Coronary artery (tissue), 2 donors: ENCODE measurements at regions not wholly inside any gene's neighbourhood (a gene's known extent, or its start where the extent isn't known, plus 50 kb on each side); places are given as distances from the start of the nearest gene placed in this dataset.
A peak's percentile ranks its signal among the peaks of the same experiment; 100 is the strongest.

ENCODE experiments used
- DNase-seq: peaks from one replicate; pipeline ENCODE4 v3.0.0-alpha.2; 2017; ENCODE audit warnings: low spot score
- H3K27ac ChIP-seq, 2 donors: fragments of 200-600 bp; sonication (generic); one replicate each; pipeline ENCODE4 v1.5.1; 2016 to 2019
- H3K4me3 ChIP-seq: fragments of 200-600 bp; sonication (generic); 2 replicates; pipeline ENCODE4 v1.5.1; 2016; ENCODE audit warnings: mild to moderate bottlenecking, moderate library complexity
- CTCF ChIP-seq: fragments of 200-600 bp; sonication (generic); IDR thresholded peaks from one replicate; pipeline ENCODE4 v1.5.1; 2019; ENCODE audit warnings: antibody characterized with exemption

DNA sequence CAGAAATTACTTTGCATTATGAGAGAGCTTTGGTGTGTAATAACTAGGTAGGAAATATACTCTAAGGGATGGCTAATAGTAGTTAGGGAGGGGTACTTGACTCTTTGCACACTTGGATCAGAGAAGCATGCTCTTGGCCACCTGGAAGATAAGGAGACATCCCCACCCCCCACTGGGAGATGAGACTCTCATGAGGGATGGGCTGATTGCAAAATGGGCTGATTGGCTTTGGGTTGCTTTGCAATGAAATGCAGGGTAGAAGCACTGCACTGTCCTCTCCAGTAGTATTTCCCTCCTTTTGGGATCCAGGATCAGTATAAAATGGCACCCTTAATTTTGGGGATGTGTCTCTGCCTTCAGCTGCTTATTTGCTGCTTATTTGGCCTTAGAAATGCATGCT is 71.2 kb upstream of the EPS8L3 start:
- Histone ChIP-seq H3K27ac (no peak overlapping the region), H3K4me3 (no peak overlapping the region)
- no peak for DNase-seq
- no peak for TF ChIP-seq CTCF

GRCh38 chr1:109832945-109833344 is 69.2 kb upstream of the EPS8L3 start:
- no peak for DNase-seq
- Histone ChIP-seq H3K4me3 (no peak overlapping the region), H3K27ac (no peak overlapping the region)
- no peak for TF ChIP-seq CTCF

- H3K27ac ChIP-seq: no peak overlapping the region
- TF ChIP-seq CTCF: no peak
- no peak overlapping the region for H3K4me3 ChIP-seq
- no peak for DNase-seq
Measured at GRCh38 chr1:109828756-109829505, 65.2 kb upstream of the EPS8L3 start.

DNA sequence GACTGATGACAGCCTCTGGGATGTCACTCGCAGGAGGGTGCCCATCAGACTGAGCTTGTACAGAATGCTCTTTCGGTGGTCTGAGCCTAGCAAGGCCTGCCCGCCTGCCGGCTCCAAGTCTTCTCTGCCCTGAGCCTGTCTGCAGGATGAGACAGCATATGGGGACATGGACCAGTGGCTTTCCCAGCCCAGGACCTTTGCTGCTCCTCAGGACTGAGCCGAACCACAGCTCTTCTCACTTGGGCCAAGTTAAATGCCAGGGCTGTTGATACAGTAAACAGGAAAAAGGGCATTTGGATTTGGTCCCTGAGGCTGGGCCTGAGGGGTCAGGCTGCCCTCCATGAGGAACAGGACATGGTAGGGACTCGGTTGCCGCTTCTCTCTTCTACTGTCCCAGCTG is 64.3 kb upstream of the EPS8L3 start:
- TF ChIP-seq CTCF: no peak
- DNase-seq: no peak
- no peak overlapping the region for H3K4me3 ChIP-seq
- H3K27ac ChIP-seq: peak overlapping the region in 1 of 2 donors; percentile 32

GRCh38 chr1:109827466-109827865 is 63.7 kb upstream of the EPS8L3 start:
- Histone ChIP-seq H3K27ac (peak overlapping the region in 1 of 2 donors; percentile 32), H3K4me3 (no peak overlapping the region)
- no peak for DNase-seq
- no peak for TF ChIP-seq CTCF

GRCh38 chr1:109826930-109827349 is 63.2 kb upstream of the EPS8L3 start:
- DNase-seq: no peak
- peak overlapping the region in 1 of 2 donors; percentile 90 for H3K27ac ChIP-seq
- H3K4me3 ChIP-seq: no peak overlapping the region
- TF ChIP-seq CTCF: no peak

DNA sequence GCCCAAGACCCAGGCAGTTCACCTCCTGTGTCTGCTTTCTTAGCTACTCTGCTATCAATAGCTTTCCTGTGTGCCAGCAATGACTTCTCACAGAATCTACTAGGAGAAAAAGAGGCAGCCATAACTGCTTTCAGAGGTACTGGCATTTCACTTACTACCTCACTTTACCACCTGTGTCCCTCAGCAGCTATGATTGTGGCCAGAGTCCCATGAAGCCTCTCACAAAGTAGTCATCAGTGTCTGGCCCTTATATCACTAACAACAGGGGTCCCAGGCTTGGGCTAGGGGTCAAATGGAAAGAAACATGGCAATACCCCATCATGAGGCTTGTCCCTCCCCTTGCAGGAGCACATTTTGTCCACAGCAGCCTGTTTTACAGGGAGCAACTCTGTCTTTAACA is 62.7 kb upstream of the EPS8L3 start:
- no peak for TF ChIP-seq CTCF
- DNase-seq: no peak
- Histone ChIP-seq H3K27ac (peak overlapping the region in 1 of 2 donors; percentile 90), H3K4me3 (no peak overlapping the region)
